ENCODE measurements at regions not wholly inside any gene's neighbourhood (a gene's known extent, or its start where the extent isn't known, plus 50 kb on each side); places are given as distances from the start of the nearest gene placed in this dataset.

DNA sequence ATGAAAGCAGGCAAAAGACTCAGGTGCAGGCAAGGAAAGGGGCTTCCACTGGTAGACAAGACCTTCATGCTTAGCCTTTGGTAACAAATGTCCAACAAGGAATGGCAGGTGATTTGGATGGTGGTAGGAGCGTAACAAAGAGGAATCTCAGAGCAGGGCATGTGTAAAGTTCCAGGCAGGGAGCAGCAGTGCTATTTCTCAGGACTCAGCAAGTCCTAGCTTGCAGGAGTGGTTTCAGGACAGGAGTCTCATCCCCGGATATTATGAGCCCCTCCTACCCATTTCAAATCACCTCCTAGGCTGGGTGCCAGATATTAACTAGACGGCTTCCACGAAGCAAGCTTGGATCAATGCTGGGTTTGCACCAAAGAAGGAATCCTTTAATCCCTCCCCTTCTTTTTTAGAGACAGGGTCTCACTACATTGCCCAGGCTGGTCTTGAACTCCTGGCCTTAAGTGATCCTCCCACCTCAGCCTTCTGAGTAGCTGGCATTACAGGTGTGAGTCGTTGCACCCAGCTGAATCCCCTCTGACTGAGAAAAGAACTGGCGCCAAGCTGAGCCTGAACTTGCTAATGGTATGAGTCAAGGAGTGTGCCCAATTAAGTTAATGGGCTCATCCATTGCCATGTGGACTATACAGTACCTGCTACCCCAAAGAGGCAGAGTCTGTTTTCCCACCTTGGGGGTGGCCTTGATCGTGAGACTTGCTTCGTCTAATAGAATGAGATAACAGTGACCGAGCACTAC is 190.3 kb downstream of the ARL4C start:
- no peak for DNase-seq (ENCODE audit: low read depth)

DNA sequence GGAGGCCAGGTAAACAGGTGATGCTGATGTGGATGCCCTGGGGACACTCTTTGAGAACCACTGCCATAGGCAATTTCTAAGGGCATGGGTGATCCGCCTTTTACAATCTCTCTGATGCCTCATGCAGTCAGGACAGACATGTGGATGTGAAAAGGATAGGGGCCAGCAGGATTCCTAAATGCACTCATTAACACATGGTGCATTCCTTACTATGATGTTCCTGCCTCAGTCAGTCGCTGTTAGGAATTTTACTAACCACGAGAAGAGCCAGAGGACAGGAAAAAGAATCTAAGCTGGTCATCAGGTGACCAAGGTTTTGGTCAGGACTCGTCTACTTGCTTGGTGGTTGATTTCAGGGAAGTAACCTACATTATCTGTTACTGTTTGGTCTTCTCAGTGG is 191.0 kb downstream of the ARL4C start:
- no peak for DNase-seq (ENCODE audit: low read depth)

DNA sequence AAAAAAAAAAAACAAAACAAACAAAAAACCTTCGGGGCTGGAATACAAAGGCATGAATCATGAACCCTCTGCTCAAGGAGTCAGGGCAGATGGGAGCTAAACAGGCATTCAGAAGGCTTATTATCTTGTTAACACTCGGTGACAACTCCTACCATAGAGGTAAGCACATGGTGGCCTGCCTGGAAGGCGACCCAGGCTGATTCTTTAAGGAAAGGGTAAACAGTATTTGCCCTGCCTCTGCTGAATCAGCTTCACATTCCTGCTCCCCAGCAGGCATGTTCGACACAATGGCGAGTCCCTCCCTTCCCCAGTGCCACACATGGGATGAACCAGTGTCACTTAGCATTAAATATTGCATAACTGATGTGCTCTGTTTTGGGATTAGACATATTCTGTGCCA is 191.9 kb downstream of the ARL4C start:
- DNase-seq (ENCODE audit: low read depth) = peak; percentile 49

DNA sequence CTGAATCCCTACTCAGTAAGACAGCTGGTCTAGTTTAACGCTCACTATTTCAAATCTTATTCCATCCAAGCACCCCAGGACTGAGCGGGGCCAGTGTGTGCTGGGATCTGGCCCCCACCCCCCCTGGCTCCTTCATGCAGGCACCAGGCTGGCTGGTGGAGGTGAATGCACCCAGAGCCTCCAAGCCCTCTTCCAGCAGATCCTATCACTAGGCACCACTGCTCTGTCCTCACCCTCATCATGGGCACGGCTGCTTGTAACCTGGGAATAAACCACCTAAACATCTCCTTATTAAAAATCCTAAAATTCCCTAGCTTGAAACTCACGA is 194.3 kb downstream of the ARL4C start:
- no peak for DNase-seq (ENCODE audit: low read depth)

DNA sequence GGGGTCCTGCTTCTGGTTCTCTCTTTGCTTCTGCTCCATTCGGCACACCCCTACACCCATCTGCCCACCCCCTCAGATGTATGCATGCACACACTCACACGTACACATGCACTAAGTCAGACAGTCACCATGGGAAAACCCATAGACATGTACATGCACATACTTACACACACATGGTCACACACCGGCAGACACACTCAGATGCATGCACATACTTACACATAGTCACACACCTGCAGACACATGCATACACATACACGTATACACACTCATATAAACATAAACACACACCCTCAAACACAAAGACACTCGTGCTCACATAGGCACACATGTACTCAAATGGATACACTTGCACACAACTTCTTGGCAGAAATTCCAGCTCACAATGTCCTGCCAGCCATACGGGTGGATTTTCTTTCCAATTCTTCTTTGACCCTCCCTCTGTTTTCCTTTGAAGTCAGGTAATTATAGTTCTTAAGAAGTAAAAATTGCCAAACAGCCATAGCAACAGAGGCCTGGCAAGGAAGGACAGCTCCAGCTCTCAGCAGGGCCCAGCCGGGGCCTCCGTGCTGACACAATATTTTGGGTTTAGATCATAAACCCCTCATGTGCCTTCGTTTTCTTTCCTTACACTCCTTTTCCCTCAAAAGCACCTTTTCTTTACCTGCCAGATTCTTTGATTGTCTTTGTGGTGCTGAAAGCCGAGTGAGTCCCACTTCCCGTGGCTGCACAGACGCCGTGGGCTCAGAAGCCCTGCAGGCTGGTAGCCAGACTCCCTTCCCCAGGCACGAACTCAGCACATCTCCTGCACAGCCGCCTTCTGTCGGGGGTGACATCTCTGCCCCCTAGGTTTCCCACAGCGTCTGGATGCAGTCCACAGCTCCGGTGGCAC is 195.7 kb downstream of the ARL4C start:
- DNase-seq (ENCODE audit: low read depth) = no peak

DNA sequence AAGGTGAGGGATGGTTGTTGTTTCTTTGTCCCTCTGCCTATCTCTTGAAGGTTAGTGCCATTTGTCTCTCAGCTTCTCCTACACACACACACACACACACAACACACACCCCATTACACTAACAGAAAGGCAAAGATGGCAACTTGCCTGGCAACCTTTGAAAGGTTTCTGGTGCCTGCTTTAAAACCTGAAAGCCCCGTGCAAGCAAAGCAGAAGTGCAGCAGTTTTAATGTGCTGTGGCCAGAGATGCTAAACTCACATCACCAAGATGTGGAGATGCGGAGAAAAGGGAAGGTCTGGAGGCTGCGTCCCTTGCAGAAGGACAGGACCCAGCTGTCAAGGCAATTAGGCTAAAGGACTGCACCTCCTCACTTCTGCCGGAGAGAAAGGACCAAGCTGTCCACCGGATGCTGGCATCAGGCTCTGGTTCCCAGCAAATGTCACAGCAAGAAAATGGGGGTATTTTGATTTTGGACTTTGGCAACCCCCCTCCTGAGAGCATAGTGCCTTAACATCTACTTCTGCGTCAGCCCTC is 196.4 kb downstream of the ARL4C start:
- no peak for DNase-seq (ENCODE audit: low read depth)

DNA sequence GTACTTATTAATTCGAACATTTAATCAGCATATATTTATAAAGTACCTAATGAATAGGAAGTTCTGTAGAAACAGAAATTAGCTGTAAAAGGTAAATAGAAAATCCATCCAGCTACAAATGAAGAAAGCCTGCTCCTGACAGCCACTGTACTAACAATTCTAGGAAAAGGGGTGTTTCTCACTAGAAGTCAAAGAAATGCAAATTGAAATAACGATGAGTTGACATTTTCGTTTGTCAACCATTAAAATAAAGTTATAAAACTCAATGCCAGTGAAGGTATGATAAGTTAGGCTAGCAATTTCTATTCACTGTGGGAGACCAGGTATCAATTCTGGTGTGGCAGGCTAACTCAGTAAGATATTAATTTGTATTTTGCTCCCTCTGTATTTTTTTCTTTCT is 198.0 kb downstream of the ARL4C start:
- DNase-seq (ENCODE audit: low read depth) = no peak

DNA sequence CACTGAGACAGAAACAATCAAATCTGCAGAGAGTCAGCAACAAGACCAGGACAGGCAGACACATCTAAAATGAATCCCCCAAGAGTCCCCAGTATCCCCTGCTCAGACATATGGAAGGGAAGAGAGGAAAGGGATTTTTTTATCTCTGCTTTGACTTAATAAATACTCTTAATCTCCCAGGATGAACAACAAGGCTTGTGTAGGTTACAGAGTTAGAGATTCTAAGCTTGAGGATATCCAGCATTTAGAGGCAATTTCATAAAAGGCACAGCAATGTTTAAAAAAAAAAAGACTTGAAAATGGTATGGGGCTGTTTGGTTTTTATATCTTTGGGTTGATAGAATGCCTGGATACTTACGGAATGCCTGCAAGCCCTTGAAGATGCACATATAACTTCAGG is 199.9 kb downstream of the ARL4C start:
- DNase-seq (ENCODE audit: low read depth) = no peak

DNA sequence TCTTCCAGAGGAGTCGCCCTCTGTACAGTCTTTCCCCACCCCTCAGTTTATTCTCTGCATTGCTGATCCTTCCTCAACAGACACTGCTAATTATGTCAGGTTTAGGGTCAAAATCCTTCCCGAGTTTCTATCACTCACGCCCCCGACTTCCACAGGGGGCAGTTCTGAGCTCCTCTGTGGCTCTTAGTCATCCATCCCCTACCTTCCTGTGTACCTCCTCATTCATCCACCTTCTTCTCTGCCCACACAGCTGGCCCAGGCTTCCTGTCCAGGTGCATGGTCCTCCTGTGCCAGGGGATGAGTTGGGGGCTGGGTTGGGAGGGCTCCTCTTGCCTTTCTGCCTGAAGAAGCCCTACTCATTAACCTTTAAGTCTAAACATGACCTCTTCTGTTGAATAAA is 202.9 kb downstream of the ARL4C start:
- no peak for DNase-seq (ENCODE audit: low read depth)

DNA sequence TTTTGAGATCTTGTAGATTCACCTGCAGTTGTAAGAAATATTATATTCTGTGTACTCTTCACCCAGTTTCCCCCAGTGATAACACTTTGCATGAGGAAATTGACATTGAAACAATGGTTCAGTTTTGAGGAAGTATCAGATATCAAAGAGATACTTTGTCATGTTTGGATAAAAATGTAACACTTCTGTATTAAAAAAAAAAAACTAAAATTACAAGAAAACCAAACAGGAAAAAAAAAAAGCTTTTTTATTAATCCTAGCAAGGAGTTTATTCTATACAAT is 204.0 kb downstream of the ARL4C start:
- no peak for DNase-seq (ENCODE audit: low read depth)

DNA sequence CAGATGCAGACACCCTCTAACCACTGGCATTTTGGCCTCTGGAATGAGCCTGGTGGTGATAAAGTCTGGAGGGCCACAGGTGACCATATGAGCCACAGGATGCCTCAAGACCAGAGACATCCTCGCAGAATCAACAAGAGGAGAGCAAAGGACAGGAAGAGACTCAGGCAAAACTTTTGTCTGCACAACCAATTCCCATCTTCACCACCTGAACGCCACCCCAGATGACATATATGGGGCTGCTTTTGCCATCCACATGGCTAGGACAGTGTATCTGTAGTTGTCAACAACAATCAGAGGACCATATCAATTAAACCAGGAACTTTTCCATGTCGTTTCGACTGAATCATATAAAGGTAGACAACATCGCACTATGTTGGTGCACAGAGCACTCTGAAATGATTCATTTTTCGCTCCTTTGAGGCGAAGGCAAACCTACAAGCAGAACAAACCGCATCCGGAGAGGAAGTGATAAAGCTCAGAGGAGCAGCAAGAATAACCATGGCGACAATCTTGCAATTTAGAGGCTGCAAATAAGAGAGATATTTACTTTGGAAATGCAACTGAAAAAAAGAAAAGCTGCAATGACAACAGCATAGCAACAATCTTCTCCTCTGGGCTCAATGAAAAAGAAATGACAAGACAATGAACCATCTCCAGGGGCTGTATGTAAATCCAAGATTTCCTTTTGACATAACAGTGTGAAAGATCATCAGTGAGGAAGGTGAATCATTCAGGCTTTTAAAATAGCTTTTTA is 204.5 kb downstream of the ARL4C start:
- DNase-seq (ENCODE audit: low read depth) = no peak

DNA sequence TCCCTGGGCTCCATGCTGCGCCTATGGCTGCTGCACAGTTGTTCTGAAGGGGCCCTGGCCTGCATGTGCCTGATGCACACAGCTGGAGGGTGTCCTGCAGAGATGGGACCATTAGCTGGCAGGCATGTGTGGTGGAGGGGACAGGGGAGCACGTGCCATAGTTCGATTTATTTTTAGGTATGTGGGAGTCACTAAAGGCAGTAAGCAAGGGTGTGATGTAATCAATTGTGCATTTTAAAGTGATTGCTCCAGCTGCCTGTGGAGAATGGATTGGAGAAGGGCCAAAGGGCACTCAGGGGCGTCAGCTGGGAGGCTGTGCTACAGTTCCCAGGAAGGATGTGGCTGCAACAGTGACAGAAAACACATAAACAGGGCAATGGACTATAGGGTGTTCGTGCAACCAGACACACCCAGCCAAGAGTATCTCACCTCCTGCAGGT is 205.1 kb downstream of the ARL4C start:
- peak; percentile 59 for DNase-seq (ENCODE audit: low read depth)

DNA sequence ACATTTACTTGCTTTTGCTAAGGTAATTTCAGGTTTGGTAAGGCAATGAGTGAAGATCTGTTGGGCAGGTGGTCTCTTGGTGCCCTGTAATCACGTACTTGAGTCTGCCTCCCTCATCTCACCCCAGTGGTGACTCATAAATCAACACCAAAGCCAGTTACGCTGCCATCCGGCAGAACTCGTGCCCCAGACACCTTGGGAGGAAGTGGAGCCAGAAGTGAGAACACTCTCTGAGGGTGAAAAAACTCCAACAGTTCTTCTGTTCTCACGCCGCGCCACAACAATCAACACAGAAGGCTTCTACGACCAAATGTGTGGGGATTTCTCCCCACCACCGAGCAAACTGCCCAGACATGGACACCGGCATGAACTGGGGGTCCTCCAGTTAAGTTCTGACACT is 206.2 kb downstream of the ARL4C start:
- DNase-seq (ENCODE audit: low read depth) = no peak

DNA sequence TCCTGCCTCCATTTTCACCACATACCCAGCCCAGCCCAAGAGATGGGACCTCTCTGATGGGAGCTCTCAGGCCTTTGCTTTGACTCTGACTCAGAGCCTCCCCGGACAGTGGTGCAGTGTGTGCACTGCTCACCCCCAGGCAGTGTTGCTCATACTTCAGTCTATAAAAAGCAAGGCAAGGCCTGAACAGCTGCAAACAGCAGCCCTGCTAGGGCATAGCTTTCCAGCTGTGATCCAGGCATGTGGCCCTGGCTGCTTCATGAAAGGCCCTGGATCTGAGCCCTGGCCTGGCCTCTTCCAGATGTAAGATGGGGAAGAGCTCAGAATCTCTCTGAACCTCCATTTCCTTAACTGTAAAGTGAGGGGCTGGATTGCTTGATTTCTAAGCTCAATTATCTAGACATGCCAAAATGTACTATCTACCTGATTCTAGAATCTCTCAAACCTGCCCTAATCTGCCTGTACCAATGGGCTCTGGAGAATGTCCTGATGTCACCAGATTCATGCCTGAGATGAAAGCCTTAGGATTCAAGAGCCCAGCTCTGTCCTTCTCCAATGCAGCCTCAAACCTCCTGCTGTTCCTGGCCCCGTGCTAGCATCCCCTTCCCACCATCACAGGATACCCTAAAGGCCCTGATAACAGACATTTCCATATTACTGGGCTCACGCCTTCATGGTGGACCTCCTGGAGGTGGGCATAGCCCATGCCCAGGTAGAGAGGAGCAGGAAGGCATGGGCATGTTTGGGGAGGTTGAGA is 206.9 kb downstream of the ARL4C start:
- DNase-seq (ENCODE audit: low read depth) = peak; percentile 69

DNA sequence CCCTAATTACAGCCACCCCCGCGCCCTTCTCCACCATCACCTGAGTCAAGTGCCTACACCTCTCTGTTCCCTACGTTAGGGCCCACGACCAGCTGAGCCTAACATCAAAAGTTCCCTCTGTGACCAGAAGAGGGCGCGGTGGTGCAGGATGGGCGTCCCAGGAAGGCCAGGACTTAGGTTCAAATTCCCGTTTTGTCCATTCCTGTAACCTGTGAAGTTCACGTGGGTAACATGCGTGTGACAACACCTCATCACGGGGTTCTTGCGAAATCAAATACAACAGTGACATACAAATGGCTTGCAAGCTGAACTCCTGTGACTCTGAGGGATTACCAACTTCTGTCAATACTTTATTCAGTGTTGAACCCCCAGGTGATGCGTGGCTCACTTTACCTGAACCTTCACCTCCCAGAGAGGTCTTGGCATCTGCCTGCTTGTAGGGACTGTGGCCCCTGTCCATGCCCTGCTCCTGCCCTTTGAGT is 207.9 kb downstream of the ARL4C start:
- DNase-seq (ENCODE audit: low read depth) = peak; percentile 48

DNA sequence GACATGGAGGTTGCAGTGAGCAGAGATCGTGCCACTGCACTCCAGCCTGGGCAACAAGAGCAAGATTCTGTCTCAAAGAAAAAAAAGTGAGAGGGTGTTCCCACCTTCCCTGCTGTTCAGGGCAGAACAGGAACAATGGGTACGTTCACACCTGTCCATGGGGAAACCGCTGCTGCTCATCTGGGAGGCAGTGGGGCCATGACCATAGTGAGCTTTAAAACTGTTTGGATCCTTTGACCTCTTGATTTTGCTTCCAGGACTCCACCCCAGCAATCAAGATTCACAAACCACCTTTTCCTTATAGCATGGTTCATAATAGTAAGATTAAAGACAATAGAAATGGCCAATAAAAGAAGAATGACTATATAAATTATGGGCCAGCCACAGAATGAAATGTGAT is 209.2 kb downstream of the ARL4C start:
- DNase-seq (ENCODE audit: low read depth) = no peak

DNA sequence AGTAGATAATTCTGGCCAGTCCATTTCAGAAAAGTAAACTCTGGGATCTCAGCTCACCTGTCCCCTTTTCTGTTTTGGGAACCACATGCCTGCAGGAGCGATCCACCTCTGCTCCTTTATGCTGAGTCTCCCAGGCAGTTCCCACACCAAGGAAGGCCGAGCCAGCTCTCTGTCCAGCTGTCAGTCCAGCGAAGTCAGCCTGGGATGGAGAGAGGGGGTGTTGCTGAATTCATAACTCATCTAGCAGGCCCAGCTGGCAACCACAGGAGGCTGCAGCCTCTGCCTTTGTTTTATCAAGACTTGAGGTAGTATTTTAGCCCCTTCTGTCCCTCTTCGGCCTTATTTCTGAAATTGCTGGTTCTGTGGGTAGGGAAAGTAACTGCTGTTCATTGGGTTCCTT is 209.9 kb downstream of the ARL4C start:
- DNase-seq (ENCODE audit: low read depth) = no peak

DNA sequence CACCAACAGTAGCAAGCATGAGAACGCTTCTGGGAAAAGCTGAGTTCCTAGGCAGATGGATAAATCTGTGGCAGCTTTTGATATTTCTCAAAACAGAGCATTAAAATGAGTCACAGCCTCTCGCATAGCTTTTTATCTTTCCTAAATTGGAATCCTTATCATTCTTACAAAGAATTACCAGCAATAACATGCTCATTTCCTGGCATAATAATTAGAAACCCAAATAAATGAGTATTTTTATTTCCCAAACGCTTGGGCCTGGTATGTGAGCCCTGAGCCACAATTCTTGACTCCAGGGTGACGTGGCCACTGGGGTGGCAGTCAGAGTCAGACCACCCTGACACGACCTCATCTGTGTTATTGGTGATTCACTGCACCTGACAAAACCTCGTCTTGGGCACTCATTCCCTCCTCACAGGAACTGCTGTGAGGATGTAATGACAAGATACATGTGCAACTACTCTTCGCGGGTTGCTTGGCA is 210.7 kb downstream of the ARL4C start:
- DNase-seq (ENCODE audit: low read depth) = no peak

DNA sequence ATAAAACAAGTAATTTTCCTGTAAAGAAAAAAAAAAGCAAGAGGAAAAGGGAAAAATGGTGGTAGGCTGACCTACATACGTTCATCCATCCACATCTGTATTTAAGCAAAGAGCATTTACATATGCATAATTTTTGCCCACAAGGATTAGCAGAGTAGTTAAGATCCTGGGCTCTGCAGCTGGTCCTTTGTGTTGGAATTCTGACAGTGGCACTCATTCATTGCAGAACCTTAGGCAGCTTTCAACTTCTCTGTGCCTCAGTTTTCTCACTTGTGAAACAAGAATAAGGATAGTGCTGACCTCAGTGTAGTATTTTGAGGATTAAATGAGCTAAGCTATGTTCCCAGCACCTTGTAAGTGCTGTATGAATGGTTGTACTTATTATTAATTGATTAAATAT is 211.3 kb downstream of the ARL4C start:
- no peak for DNase-seq (ENCODE audit: low read depth)

DNA sequence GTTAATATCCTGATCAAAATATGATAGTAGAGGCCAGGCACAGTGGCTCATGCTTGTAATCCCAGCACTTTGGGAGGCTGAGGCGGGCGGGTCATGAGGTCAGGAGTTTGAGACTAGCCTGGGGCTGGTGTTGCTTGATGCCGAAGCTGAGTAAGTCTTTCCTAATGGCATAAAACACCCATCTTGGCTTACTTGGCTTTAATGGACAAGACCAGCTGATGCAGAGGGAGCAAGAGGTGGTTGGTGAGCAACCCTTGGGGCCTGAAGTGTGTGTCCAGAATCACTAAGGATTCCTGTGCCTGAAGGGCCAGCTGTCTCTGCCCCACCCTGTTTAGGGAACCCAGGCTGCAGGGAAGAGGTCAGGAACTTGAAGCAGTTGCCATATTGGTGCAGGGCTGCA is 217.2 kb downstream of the ARL4C start:
- DNase-seq (ENCODE audit: low read depth) = no peak

DNA sequence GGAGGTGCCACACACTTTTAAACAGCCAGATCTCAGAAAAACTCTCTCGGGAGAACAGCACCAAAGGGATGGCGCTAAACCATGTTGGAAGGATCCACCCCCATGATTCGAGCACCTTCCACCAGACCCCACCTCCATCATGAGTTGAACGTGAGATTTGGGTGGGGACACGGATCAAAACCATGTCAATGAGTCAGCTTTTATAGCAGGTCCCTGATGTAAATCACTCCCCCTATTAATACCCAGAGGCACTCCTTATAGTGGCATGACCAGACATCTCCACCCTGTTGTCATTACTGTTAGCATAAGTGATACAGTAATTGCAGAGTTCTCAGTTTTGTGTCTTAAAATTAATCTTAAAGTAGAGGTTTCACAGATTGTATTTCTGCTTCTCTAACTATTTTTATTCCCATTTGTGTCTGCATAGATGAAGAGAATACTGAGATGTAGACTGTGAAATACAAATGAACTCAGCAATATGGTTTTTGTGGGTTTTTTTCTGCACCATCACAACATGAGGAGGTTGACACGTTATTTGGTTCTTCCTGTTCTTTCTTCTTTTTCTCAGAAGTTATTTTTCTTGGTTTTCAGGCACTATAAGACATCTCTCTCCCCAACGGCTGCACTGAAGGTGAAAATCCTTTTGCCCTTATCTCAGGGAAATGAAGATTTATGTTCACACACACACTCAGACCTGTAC is 218.2 kb downstream of the ARL4C start:
- no peak for DNase-seq (ENCODE audit: low read depth)

Data from iris pigment epithelial cell (primary cell).